Neuronal stem cell (in vitro differentiated cells): ENCODE measurements at regions not wholly inside any gene's neighbourhood (a gene's known extent, or its start where the extent isn't known, plus 50 kb on each side); places are given as distances from the start of the nearest gene placed in this dataset.
"Not testable (repeated sequence)": the region's sequence is repeated elsewhere in the genome, so short reads cannot be mapped to it uniquely, and the experiment has no call there.

Experiments used
- DNase-seq: peaks from one replicate; pipeline ENCODE4 v3.0.0-alpha.2; 2013; ENCODE audit warnings: low spot score
- H2AFZ ChIP-seq: one replicate; pipeline ENCODE4 v1.6.1; 2013; ENCODE audit warnings: mild to moderate bottlenecking, low read length, inconsistent platforms
- H2AK5ac ChIP-seq: 2 replicates; pipeline ENCODE4 v1.6.1; 2013; ENCODE audit warnings: low read depth, mild to moderate bottlenecking, inconsistent platforms, low read length, moderate library complexity, mixed read lengths
- H2BK120ac ChIP-seq: 2 replicates; pipeline ENCODE4 v1.6.1; 2013; ENCODE audit warnings: low read depth, mild to moderate bottlenecking, inconsistent platforms, low read length, moderate library complexity, mixed read lengths
- H2BK12ac ChIP-seq: one replicate; pipeline ENCODE4 v1.6.1; 2013; ENCODE audit warnings: low read length, inconsistent platforms
- H2BK15ac ChIP-seq: 2 replicates; pipeline ENCODE4 v1.6.1; 2013; ENCODE audit warnings: mild to moderate bottlenecking, low read length, inconsistent platforms, mixed read lengths
- H2BK5ac ChIP-seq: one replicate; pipeline ENCODE4 v1.6.1; 2013; ENCODE audit warnings: inconsistent platforms, mild to moderate bottlenecking, low read length, moderate library complexity
- H3K14ac ChIP-seq: one replicate; pipeline ENCODE4 v1.6.1; 2013; ENCODE audit warnings: low read length, inconsistent platforms
- H3K18ac ChIP-seq: 2 replicates; pipeline ENCODE4 v1.6.1; 2013; ENCODE audit warnings: low read length, inconsistent platforms
- H3K23ac ChIP-seq: 2 replicates; pipeline ENCODE4 v1.6.1; 2013; ENCODE audit warnings: low read depth, mild to moderate bottlenecking, mixed read lengths, low read length, inconsistent platforms; ENCODE audit not compliant: poor library complexity
- H3K27ac ChIP-seq: replicated peaks from 3 replicates; pipeline ENCODE4 v1.5.1; 2013; ENCODE audit warnings: low read length, inconsistent platforms
- H3K27me3 ChIP-seq, 3 experiments: 2 replicates each; pipeline ENCODE4 v1.6.1; 2013; ENCODE audit warnings: low read length in 3 of 3, mild to moderate bottlenecking in 2 of 3, inconsistent platforms in 1 of 3, low read depth in 1 of 3, mixed read lengths in 1 of 3, moderate library complexity in 1 of 3; ENCODE audit not compliant: control insufficient read depth in 3 of 3, insufficient read depth in 3 of 3
- H3K36me3 ChIP-seq, 2 donors: replicated peaks in 1 of 2; 2 replicates each; pipeline ENCODE4 v1.6.1; 2013; ENCODE audit warnings: low read length in 2 of 2; ENCODE audit not compliant: control insufficient read depth in 2 of 2, insufficient read depth in 2 of 2
- H3K4ac ChIP-seq: 2 replicates; pipeline ENCODE4 v1.6.1; 2013; ENCODE audit warnings: inconsistent platforms, mild to moderate bottlenecking, low read length, moderate library complexity
- H3K4me1 ChIP-seq, 2 donors: 1 replicate in 1 of 2; 2 replicates in 1 of 2; pipeline ENCODE4 v1.6.1; 2013; ENCODE audit warnings: low read length in 2 of 2, low read depth in 1 of 2; ENCODE audit not compliant: control insufficient read depth in 2 of 2, insufficient read depth in 1 of 2
- H3K4me2 ChIP-seq: one replicate; pipeline ENCODE4 v1.6.1; 2013; ENCODE audit warnings: mild to moderate bottlenecking, low read length, inconsistent platforms; ENCODE audit not compliant: insufficient read depth, poor library complexity, severe bottlenecking
- H3K4me3 ChIP-seq, 2 donors: 2 replicates each; pipeline ENCODE4 v1.5.1; 2013; ENCODE audit warnings: low read length in 2 of 2, mild to moderate bottlenecking in 2 of 2, inconsistent platforms in 1 of 2, moderate library complexity in 1 of 2
- H3K79me1 ChIP-seq: one replicate; pipeline ENCODE4 v1.6.1; 2013; ENCODE audit warnings: low read depth, mild to moderate bottlenecking, inconsistent platforms, low read length, moderate library complexity
- H3K9ac ChIP-seq: one replicate; pipeline ENCODE4 v1.6.1; 2013; ENCODE audit warnings: mild to moderate bottlenecking, low read depth, low read length, inconsistent platforms; ENCODE audit not compliant: poor library complexity
- H3K9me3 ChIP-seq, 2 donors: replicated peaks in 1 of 2; 2 replicates each; pipeline versions ENCODE3 to v1.6.1; 2013; ENCODE audit warnings: low read length in 2 of 2, mild to moderate bottlenecking in 2 of 2, inconsistent platforms in 1 of 2, low read depth in 1 of 2, mixed read lengths in 1 of 2, moderate library complexity in 1 of 2; ENCODE audit not compliant: control insufficient read depth in 2 of 2, insufficient read depth in 1 of 2
- H4K8ac ChIP-seq: one replicate; pipeline ENCODE4 v1.6.1; 2013; ENCODE audit warnings: low read depth, mild to moderate bottlenecking, inconsistent platforms, low read length, moderate library complexity
- H4K91ac ChIP-seq: one replicate; pipeline ENCODE4 v1.6.1; 2013; ENCODE audit warnings: low read length, low read depth, mild to moderate bottlenecking, inconsistent platforms; ENCODE audit not compliant: poor library complexity
- WGBS, 2 donors: extraction: QIAGEN DNeasy Blood & Tissue Kit; methylation state at CpG; one replicate each; pipeline ENCODE4 v1.1.7; 2013; ENCODE audit warnings: missing lambda C conversion rate in 2 of 2, mixed read lengths in 1 of 2; ENCODE audit not compliant: insufficient read length in 2 of 2, insufficient replicate concordance in 1 of 2; ENCODE audit errors: extremely low coverage in 2 of 2; 5-methylcytosine and 5-hydroxymethylcytosine counted together

GRCh38 chr1:102500758-102501157, 504.0 kb upstream of the OLFM3 start:
- no peak overlapping the region for H3K4ac ChIP-seq
- H3K9ac ChIP-seq, result no peak overlapping the region
- H3K27me3 ChIP-seq, result no peaks in the 10 kb centered on the region
- no peak overlapping the region for H3K18ac ChIP-seq
- no peak overlapping the region for H4K91ac ChIP-seq
- H2AK5ac ChIP-seq, result no peak overlapping the region
- no peak overlapping the region for H2BK5ac ChIP-seq
- no peak overlapping the region for H3K27ac ChIP-seq
- H3K36me3 ChIP-seq, result no peaks in the 10 kb centered on the region
- no peak for DNase-seq
- H3K14ac ChIP-seq, result no peak overlapping the region
- H3K79me1 ChIP-seq, result no peaks in the 10 kb centered on the region
- no peaks in the 10 kb centered on the region for H3K9me3 ChIP-seq
- no peak overlapping the region for H3K4me3 ChIP-seq
- H2BK120ac ChIP-seq, result no peak overlapping the region
- H3K23ac ChIP-seq, result no peak overlapping the region
- WGBS, 2 donors, result no CpG with 5 or more reads among the region's 3 CpGs
- H2AFZ ChIP-seq, result no peak overlapping the region
- no peak overlapping the region for H4K8ac ChIP-seq
- no peak overlapping the region for H2BK15ac ChIP-seq
- no peak overlapping the region for H2BK12ac ChIP-seq
- no peaks in the 10 kb centered on the region for H3K4me1 ChIP-seq
- no peak overlapping the region for H3K4me2 ChIP-seq

DNA sequence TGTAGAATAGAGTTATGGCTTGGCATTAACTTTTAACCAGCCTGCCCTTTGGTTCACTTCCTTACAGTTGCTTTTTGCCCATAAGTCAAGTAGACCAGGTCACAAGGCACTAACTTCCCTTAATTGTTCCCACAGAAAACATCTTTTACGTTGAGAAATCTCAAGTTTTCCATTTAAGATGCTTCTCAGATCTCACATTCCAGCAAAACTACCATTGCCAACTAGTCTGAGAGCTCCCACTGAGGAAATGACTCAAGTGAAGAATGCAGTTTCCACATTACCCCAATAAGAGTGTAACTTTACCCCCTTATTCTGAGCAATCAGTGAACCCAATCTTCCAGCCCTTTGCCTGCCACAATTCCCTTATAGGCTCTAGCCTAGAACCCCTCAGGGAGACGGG, 502.2 kb upstream of the OLFM3 start:
- Histone ChIP-seq H3K23ac (no peak overlapping the region), H3K9ac (no peak overlapping the region), H4K8ac (no peak overlapping the region), H3K4ac (no peak overlapping the region), H3K14ac (no peak overlapping the region), H3K27me3 (no peaks in the 10 kb centered on the region), H4K91ac (no peak overlapping the region), H3K4me3 (no peak overlapping the region), H3K18ac (no peak overlapping the region), H3K36me3 (no peaks in the 10 kb centered on the region), H2BK12ac (no peak overlapping the region), H3K4me1 (no peaks in the 10 kb centered on the region), H2BK15ac (no peak overlapping the region), H2BK120ac (no peak overlapping the region), H3K79me1 (no peaks in the 10 kb centered on the region), H2AK5ac (no peak overlapping the region), H3K27ac (no peak overlapping the region), H3K4me2 (no peak overlapping the region), H2AFZ (no peak overlapping the region), H2BK5ac (no peak overlapping the region), H3K9me3 (no peaks in the 10 kb centered on the region)
- WGBS, 2 donors, result no CpG with 5 or more reads among the region's 2 CpGs
- DNase-seq, result no peak

DNA sequence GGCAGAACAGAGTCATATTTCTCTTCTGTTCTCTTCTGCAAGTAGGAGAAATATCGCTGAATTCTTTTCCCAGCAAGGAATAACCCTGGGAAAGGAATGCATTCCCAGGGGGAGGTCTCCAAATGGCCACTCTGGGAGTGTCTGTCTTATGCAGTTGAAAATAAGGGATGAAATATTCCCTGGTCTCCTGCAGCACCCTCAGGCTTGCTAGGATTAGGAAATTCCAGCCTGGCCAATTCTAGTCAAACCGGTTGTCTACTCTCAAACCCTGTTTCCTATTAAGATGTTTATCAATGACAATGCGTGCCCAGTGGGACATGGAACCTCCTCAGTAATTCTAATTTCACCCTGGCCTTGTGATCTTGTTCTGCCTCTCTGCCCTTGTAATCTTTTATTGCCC, 501.1 kb upstream of the OLFM3 start:
- H3K18ac ChIP-seq, H3K23ac ChIP-seq, H3K36me3 ChIP-seq, H3K4me3 ChIP-seq, H3K4me2 ChIP-seq, H3K9me3 ChIP-seq, H2BK12ac ChIP-seq, H3K9ac ChIP-seq, H3K79me1 ChIP-seq, H4K8ac ChIP-seq, H2AK5ac ChIP-seq, H2AFZ ChIP-seq, H4K91ac ChIP-seq, H3K27ac ChIP-seq, H3K4ac ChIP-seq, H2BK15ac ChIP-seq, H2BK5ac ChIP-seq, H2BK120ac ChIP-seq, H3K4me1 ChIP-seq, H3K14ac ChIP-seq, H3K27me3 ChIP-seq: not testable (repeated sequence)
- peak; percentile 1 for DNase-seq
- WGBS, 2 donors, result no CpG with 5 or more reads among the region's 3 CpGs

- Histone ChIP-seq H3K4me3 (no peak overlapping the region), H3K9ac (no peak overlapping the region), H2BK5ac (no peak overlapping the region), H4K91ac (no peak overlapping the region), H2BK15ac (no peak overlapping the region), H3K4me1 (no peaks in the 10 kb centered on the region), H3K27me3 (no peaks in the 10 kb centered on the region), H4K8ac (no peak overlapping the region), H2BK12ac (no peak overlapping the region), H3K79me1 (no peaks in the 10 kb centered on the region), H3K14ac (no peak overlapping the region), H3K4ac (no peak overlapping the region), H2AFZ (no peak overlapping the region), H3K4me2 (no peak overlapping the region), H3K9me3 (no peaks in the 10 kb centered on the region), H3K27ac (no peak overlapping the region), H2AK5ac (no peak overlapping the region), H2BK120ac (no peak overlapping the region), H3K23ac (no peak overlapping the region), H3K36me3 (no peaks in the 10 kb centered on the region), H3K18ac (no peak overlapping the region)
- no CpG with 5 or more reads among the region's 1 CpG for WGBS, 2 donors
- no peak for DNase-seq
Observed at GRCh38 chr1:102472520-102472919, 475.8 kb upstream of the OLFM3 start.
